A549 (cell line): ENCODE measurements at regions not wholly inside any gene's neighbourhood (a gene's known extent, or its start where the extent isn't known, plus 50 kb on each side); places are given as distances from the start of the nearest gene placed in this dataset.

Experiments
- FOSL2 ChIP-seq, 2 experiments: fragments of 450-650 bp in 1 of 2; fragments of >200 bp in 1 of 2; sonication (Bioruptor Twin) in 1 of 2; formaldehyde crosslinking; IDR thresholded peaks; 2 replicates each; pipeline versions ENCODE4 v1.5.0 to v1.6.1; 2016 to 2020; ENCODE audit warnings: mild to moderate bottlenecking in 1 of 2, moderate library complexity in 1 of 2
- NR3C1 ChIP-seq: fragments of >200 bp; sonication (Bioruptor Twin); formaldehyde crosslinking; IDR thresholded peaks from 3 replicates; pipeline ENCODE4 v1.6.1; 2017
- POLR2AphosphoS2 ChIP-seq: conservative IDR thresholded peaks from 2 replicates; pipeline ENCODE4 v1.6.1; 2012; ENCODE audit warnings: low read length, improper control_type of control experiment, inconsistent platforms
- REST ChIP-seq: fragments of 200-600 bp; sonication (generic); IDR thresholded peaks from 2 replicates; pipeline ENCODE4 v1.6.1; 2016; ENCODE audit warnings: antibody characterized with exemption, mild to moderate bottlenecking, moderate library complexity

- TF ChIP-seq REST (no peak), NR3C1 (no peak), POLR2AphosphoS2 (no peak), FOSL2 (IDR thresholded peaks at IDR 0.05) (no peak), FOSL2 (CRISPR knock-in tag; IDR thresholded peaks at IDR 0.05) (no peak)
Measured at GRCh38 chr4:25592736-25593135, 62.9 kb upstream of the SLC34A2 start (continued).
